ENCODE measurements at regions not wholly inside any gene's neighbourhood (a gene's known extent, or its start where the extent isn't known, plus 50 kb on each side); places are given as distances from the start of the nearest gene placed in this dataset.

DNA sequence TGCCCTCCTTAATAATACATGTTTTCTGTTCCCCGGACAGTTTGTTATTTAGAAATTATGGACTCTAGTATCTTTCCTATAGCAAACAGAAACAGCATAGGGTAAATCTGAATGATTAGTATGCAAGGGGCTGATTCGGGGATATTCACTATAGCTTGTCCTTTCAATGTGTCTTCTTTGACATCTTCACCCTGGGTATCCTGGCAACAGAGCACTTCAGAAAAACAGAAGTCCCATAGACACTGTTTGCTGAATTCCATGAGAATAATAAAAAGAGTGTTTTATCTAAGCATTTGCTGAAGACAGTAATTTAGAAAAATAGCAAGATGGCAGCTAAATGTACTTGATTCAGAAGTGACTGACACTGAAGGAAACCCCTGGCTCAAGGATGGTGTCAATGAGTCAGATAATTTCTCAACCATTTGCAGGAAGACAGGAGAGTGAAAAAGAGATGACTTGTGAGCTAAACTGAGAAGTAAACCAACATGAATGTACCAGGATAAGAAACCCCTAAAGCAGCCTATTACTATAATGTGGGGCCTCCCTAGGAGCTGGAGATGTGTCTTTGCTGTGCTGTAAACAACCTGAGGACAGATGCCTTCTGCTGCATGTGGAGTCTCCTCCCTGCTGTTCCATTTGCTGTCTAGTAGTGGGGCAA lies 246.2 kb downstream of the MAN2A1 start:
- Histone ChIP-seq H3K9me3 (no peaks in the 10 kb centered on the region), H3K4me1 (no peaks in the 10 kb centered on the region), H3K36me3 (no peaks in the 10 kb centered on the region), H3K4me3 (no peak overlapping the region), H3K27me3 (no peaks in the 10 kb centered on the region), H3K27ac (no peak overlapping the region)
- ATAC-seq (no peak), DNase-seq (no peak)
- intact Hi-C loops (cut with DNase I): no loop called here
- WGBS (ENCODE audit: insufficient coverage, low coverage, low lambda C conversion rate, missing lambda C conversion rate): 90% methylated on average over 2 of the region's 2 CpGs
- no peak for TF ChIP-seq CTCF (IDR thresholded peaks at IDR 0.05)
- no peak for TF ChIP-seq POLR2A (IDR thresholded peaks at IDR 0.05)

GRCh38 chr5:109936996-109937395 lies 247.3 kb downstream of the MAN2A1 start:
- H3K9me3 ChIP-seq: no peaks in the 10 kb centered on the region
- no peaks in the 10 kb centered on the region for H3K27me3 ChIP-seq
- no peak overlapping the region for H3K27ac ChIP-seq
- no peaks in the 10 kb centered on the region for H3K4me1 ChIP-seq
- no peaks in the 10 kb centered on the region for H3K36me3 ChIP-seq
- 77% methylated on average over 2 of the region's 2 CpGs for WGBS (ENCODE audit: insufficient coverage, low coverage, low lambda C conversion rate, missing lambda C conversion rate)
- ATAC-seq (no peak), DNase-seq (no peak)
- intact Hi-C loops (cut with DNase I): no loop called here
- TF ChIP-seq POLR2A (IDR thresholded peaks at IDR 0.05) (no peak), CTCF (IDR thresholded peaks at IDR 0.05) (no peak)
- no peak overlapping the region for H3K4me3 ChIP-seq

GRCh38 chr5:109937951-109938350 lies 248.2 kb downstream of the MAN2A1 start:
- no peaks in the 10 kb centered on the region for H3K4me1 ChIP-seq
- no peak for DNase-seq
- WGBS (ENCODE audit: insufficient coverage, low coverage, low lambda C conversion rate, missing lambda C conversion rate): 100% methylated on average over 3 of the region's 4 CpGs
- no peak overlapping the region for H3K27ac ChIP-seq
- intact Hi-C loops (cut with DNase I): no loop called here
- H3K36me3 ChIP-seq: no peaks in the 10 kb centered on the region
- ATAC-seq: no peak
- no peaks in the 10 kb centered on the region for H3K9me3 ChIP-seq
- TF ChIP-seq POLR2A (IDR thresholded peaks at IDR 0.05) (no peak), CTCF (IDR thresholded peaks at IDR 0.05) (no peak)
- no peak overlapping the region for H3K4me3 ChIP-seq
- no peaks in the 10 kb centered on the region for H3K27me3 ChIP-seq

DNA sequence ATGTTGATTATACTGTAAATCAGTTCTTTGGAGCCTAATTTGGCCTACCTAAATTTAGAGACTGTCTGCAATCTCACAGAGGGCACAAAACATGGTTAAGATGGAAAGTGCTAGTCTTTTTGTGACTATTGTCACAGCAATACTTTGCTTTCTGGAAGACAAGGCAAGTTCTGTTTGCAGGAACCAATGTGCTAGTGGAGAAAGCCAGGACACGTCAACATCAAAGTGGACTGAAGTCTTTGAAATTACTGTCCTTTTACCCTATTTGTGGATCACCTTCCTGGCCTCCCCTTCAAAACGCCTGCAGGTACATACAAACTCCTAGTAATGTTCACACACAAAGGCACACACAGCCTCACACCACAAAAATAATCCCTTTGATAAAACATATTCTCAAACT lies 248.7 kb downstream of the MAN2A1 start:
- no peak for TF ChIP-seq POLR2A (IDR thresholded peaks at IDR 0.05)
- TF ChIP-seq CTCF (IDR thresholded peaks at IDR 0.05): no peak
- H3K27ac ChIP-seq: no peak overlapping the region
- H3K4me3 ChIP-seq: no peak overlapping the region
- DNase-seq (no peak), ATAC-seq (no peak)
- H3K9me3 ChIP-seq: no peaks in the 10 kb centered on the region
- 88% methylated on average over 2 of the region's 2 CpGs for WGBS (ENCODE audit: insufficient coverage, low coverage, low lambda C conversion rate, missing lambda C conversion rate)
- no peaks in the 10 kb centered on the region for H3K4me1 ChIP-seq
- no peaks in the 10 kb centered on the region for H3K36me3 ChIP-seq
- intact Hi-C loops (cut with DNase I): no loop called here
- no peaks in the 10 kb centered on the region for H3K27me3 ChIP-seq
